GM12878 (cell line): ENCODE measurements at regions not wholly inside any gene's neighbourhood (a gene's known extent, or its start where the extent isn't known, plus 50 kb on each side); places are given as distances from the start of the nearest gene placed in this dataset.

ENCODE experiments used
- ATAC-seq: fragments of 200-7000 bp; cut with Tn5 transposase; 3 replicates; pipeline ENCODE4 v1.9.1; 2020; ENCODE audit warnings: mild to moderate bottlenecking, moderate library complexity
- BruUV-seq: library from RNA; stranded (reverse); fragments of 400-500 nt; replicated peaks from 2 replicates; lab custom pipeline; 2021; lab: Mats Ljungman, UMichigan
- CTCF ChIA-PET: fragments of 300-600 bp; sonication (Branson Sonifier 250); formaldehyde crosslinking; extraction: SDS; loops from one replicate; lab custom pipeline; 2021; ENCODE audit warnings: inconsistent platforms; lab: Yijun Ruan, JAX
- POLR2A ChIA-PET: fragments of 350-600 bp; formaldehyde crosslinking; extraction: SDS; loops from one replicate; lab custom pipeline; 2021; ENCODE audit warnings: inconsistent platforms; lab: Charles Lee
- RAD21 ChIA-PET: fragments of 300-600 bp; sonication (Branson Sonifier 250); formaldehyde crosslinking; loops from one replicate; lab custom pipeline; 2023; ENCODE audit warnings: antibody characterized with exemption; ENCODE audit not compliant: unreplicated experiment; lab: Charles Lee
- SMC1A ChIA-PET: fragments of 300-600 bp; sonication (Branson Sonifier 250); formaldehyde crosslinking; loops from one replicate; lab custom pipeline; 2023; ENCODE audit not compliant: unreplicated experiment, uncharacterized antibody; lab: Charles Lee
- DNase-seq: peaks from one replicate; pipeline ENCODE4 v3.0.0-alpha.2; 2011; ENCODE audit warnings: low read depth, low spot score
- FAIRE-seq: peaks from 3 replicates; lab custom pipeline; 2011; peaks lifted over from hg19 to GRCh38; lab: Jason Lieb, UNC
- H2AFZ ChIP-seq: 2 replicates; pipeline ENCODE4 v1.6.0; 2011; ENCODE audit warnings: low read depth, low read length, control low read depth; ENCODE audit not compliant: control insufficient read depth
- H3K27ac ChIP-seq: 2 replicates; pipeline ENCODE4 v1.5.1; 2011; ENCODE audit warnings: control low read depth; ENCODE audit not compliant: control insufficient read depth, insufficient read depth
- H3K27me3 ChIP-seq, 2 experiments: replicated peaks in 1 of 2; 2 replicates each; pipeline versions ENCODE4 v1.6.0 to v1.6.1; 2011; ENCODE audit warnings: low read length in 1 of 2; ENCODE audit not compliant: control insufficient read depth in 2 of 2, insufficient read depth in 2 of 2
- H3K36me3 ChIP-seq, 2 experiments: 2 replicates each; pipeline ENCODE4 v1.5.1; 2011; ENCODE audit warnings: low read length in 1 of 2; ENCODE audit not compliant: control insufficient read depth in 2 of 2, insufficient read depth in 2 of 2
- H3K4me1 ChIP-seq: 2 replicates; pipeline ENCODE4 v1.6.1; 2011; ENCODE audit warnings: mild to moderate bottlenecking, low read length, moderate library complexity, mixed read lengths; ENCODE audit not compliant: control insufficient read depth, insufficient read depth
- H3K4me2 ChIP-seq: 2 replicates; pipeline ENCODE4 v1.6.0; 2011; ENCODE audit warnings: control low read depth; ENCODE audit not compliant: control insufficient read depth, insufficient read depth
- H3K4me3 ChIP-seq: fragments of 200-600 bp; sonication (generic); 2 replicates; pipeline ENCODE4 v1.5.1; 2016
- H3K79me2 ChIP-seq: 2 replicates; pipeline ENCODE4 v1.6.0; 2011; ENCODE audit warnings: low read length; ENCODE audit not compliant: control insufficient read depth, insufficient read depth
- H3K9ac ChIP-seq: 2 replicates; pipeline ENCODE4 v1.8.0; 2011; ENCODE audit warnings: low read length, control low read depth, mixed read lengths; ENCODE audit not compliant: control insufficient read depth, insufficient read depth
- H3K9me3 ChIP-seq: replicated peaks from 3 replicates; pipeline ENCODE4 v1.5.1; 2011; ENCODE audit warnings: mild to moderate bottlenecking, low read length; ENCODE audit not compliant: control insufficient read depth, insufficient read depth
- H4K20me1 ChIP-seq: 2 replicates; pipeline ENCODE4 v1.6.0; 2011; ENCODE audit not compliant: control insufficient read depth, insufficient read depth
- GATAD2B ChIP-seq: fragments of 450-650 bp; conservative IDR thresholded peaks from 2 replicates; pipeline ENCODE4 v1.6.1; 2017; ENCODE audit warnings: low read depth, mild to moderate bottlenecking, moderate library complexity
- KDM1A ChIP-seq: fragments of 200-600 bp; sonication (generic); IDR thresholded peaks from 2 replicates; pipeline ENCODE4 v1.6.1; 2016; ENCODE audit warnings: borderline replicate concordance
- MTA3 ChIP-seq: IDR thresholded peaks from 2 replicates; pipeline ENCODE4 v1.6.1; 2012; ENCODE audit warnings: low read length, inconsistent platforms, borderline replicate concordance
- NFYB ChIP-seq: IDR thresholded peaks from 2 replicates; pipeline ENCODE4 v1.6.1; 2011; ENCODE audit warnings: low read depth, mild to moderate bottlenecking, low read length, improper control_type of control experiment, moderate library complexity; ENCODE audit not compliant: insufficient read depth
- NKRF ChIP-seq: fragments of 450-650 bp; conservative IDR thresholded peaks from 2 replicates; pipeline ENCODE4 v1.6.1; 2017; ENCODE audit warnings: mild to moderate bottlenecking, moderate library complexity
- NR2C1 ChIP-seq: fragments of 450-650 bp; IDR thresholded peaks from 2 replicates; pipeline ENCODE4 v1.6.1; 2017; ENCODE audit warnings: antibody characterized with exemption, mild to moderate bottlenecking, moderate library complexity
- PBX3 ChIP-seq: IDR thresholded peaks from 2 replicates; pipeline ENCODE4 v1.6.1; 2011; ENCODE audit warnings: mild to moderate bottlenecking, low read depth, low read length, moderate library complexity; ENCODE audit not compliant: insufficient replicate concordance
- SIN3A ChIP-seq: IDR thresholded peaks from 2 replicates; pipeline ENCODE4 v1.6.1; 2012; ENCODE audit warnings: low read depth, low read length, improper control_type of control experiment
- YBX1 ChIP-seq: fragments of 450-650 bp; IDR thresholded peaks from 2 replicates; pipeline ENCODE4 v1.6.1; 2016; ENCODE audit warnings: antibody characterized with exemption
- ZBTB4 ChIP-seq: fragments of 450-650 bp; formaldehyde crosslinking; IDR thresholded peaks from 2 replicates; pipeline ENCODE4 v1.4.0; 2022; ENCODE audit warnings: mild to moderate bottlenecking, moderate library complexity
- ZZZ3 ChIP-seq: IDR thresholded peaks from 2 replicates; pipeline ENCODE4 v1.6.1; 2011; ENCODE audit warnings: low read depth; ENCODE audit not compliant: control insufficient read depth, insufficient read length
- WGBS: methylation state at CpG from one replicate; pipeline ENCODE4 v1.1.6; 2016; ENCODE audit warnings: low lambda C conversion rate; ENCODE audit not compliant: insufficient replicate concordance, insufficient coverage; ENCODE audit errors: missing lambda C conversion rate; 5-methylcytosine and 5-hydroxymethylcytosine counted together
- in situ Hi-C: fragments of 300-500 bp; cut with MboI; formaldehyde crosslinking; loops from 9 replicates; pipeline ENCODE4 v1.14.3; 2018; ENCODE audit warnings: mixed read lengths
- intact Hi-C: fragments of 100-400 bp; cut with micrococcal nuclease; formaldehyde crosslinking; loops from one replicate; pipeline ENCODE4 v1.14.2; 2022; ENCODE audit not compliant: unreplicated experiment

- POLR2A ChIA-PET, result no interaction called here
- SMC1A ChIA-PET, result no interaction called here
- Histone ChIP-seq H3K9ac (no peak overlapping the region), H3K4me2 (no peak overlapping the region), H3K27ac (no peak overlapping the region)
- WGBS, result 42% methylated on average over 5 of the region's 5 CpGs
- TF ChIP-seq KDM1A (no peak), SIN3A (no peak), ZBTB4 (no peak), NFYB (no peak), GATAD2B (no peak), NR2C1 (no peak), MTA3 (no peak), YBX1 (no peak), ZZZ3 (no peak), NKRF (no peak), PBX3 (no peak)
- TF ChIP-seq, all 136 proteins: peak for 0
- ATAC-seq (no peak), FAIRE-seq (no peak), DNase-seq (no peak)
- BruUV-seq, result no TSS peak
- Histone ChIP-seq H2AFZ (no peak overlapping the region), H3K4me3 (no peak overlapping the region), H3K36me3 (no peaks in the 10 kb centered on the region), H3K27me3 (no peaks in the 10 kb centered on the region), H3K79me2 (no peaks in the 10 kb centered on the region), H3K9me3 (no peaks in the 10 kb centered on the region), H3K4me1 (no peaks in the 10 kb centered on the region; the same call in 1 of the 2 replicates), H4K20me1 (no peaks in the 10 kb centered on the region)
- ChIA-PET RAD21 (no interaction called here), CTCF (no interaction called here)
- intact Hi-C loops (no loop called here), in situ Hi-C loops (no loop called here)
Measured at GRCh38 chr20:24147479-24147878, 158.9 kb upstream of the GGTLC1 start.
